GM23338 (cell line): ENCODE measurements at regions not wholly inside any gene's neighbourhood (a gene's known extent, or its start where the extent isn't known, plus 50 kb on each side); places are given as distances from the start of the nearest gene placed in this dataset.

Source experiments
- ATAC-seq: fragments of 200-7000 bp; cut with Tn5 transposase; 3 replicates; pipeline ENCODE4 v1.9.1; 2020
- DNase-seq: peaks from one replicate; pipeline ENCODE4 v3.0.0-alpha.2; 2015; ENCODE audit warnings: low spot score
- H2AFZ ChIP-seq: fragments of 200-600 bp; sonication (generic); 2 replicates; pipeline ENCODE4 v1.8.0; 2016; ENCODE audit warnings: antibody characterized with exemption, mild to moderate bottlenecking, moderate library complexity
- H3F3A ChIP-seq: fragments of 200-600 bp; sonication (generic); replicated peaks from 2 replicates; pipeline ENCODE4 v1.8.0; 2017; ENCODE audit warnings: antibody characterized with exemption, mixed run types, low read depth
- H3K27ac ChIP-seq: fragments of 200-600 bp; sonication (generic); 2 replicates; pipeline ENCODE4 v1.6.1; 2016; ENCODE audit warnings: low read depth
- H3K27me3 ChIP-seq: fragments of 200-600 bp; sonication (generic); 2 replicates; pipeline ENCODE4 v1.8.0; 2016; ENCODE audit warnings: mild to moderate bottlenecking, mixed run types, moderate library complexity; ENCODE audit not compliant: insufficient read depth
- H3K36me3 ChIP-seq: fragments of 200-600 bp; sonication (generic); 2 replicates; pipeline ENCODE4 v1.8.0; 2016; ENCODE audit warnings: mild to moderate bottlenecking; ENCODE audit not compliant: insufficient read depth
- H3K4me1 ChIP-seq: fragments of 200-600 bp; sonication (generic); 2 replicates; pipeline ENCODE4 v1.8.0; 2016; ENCODE audit warnings: mild to moderate bottlenecking, moderate library complexity; ENCODE audit not compliant: insufficient read depth
- H3K4me2 ChIP-seq: fragments of 200-600 bp; sonication (generic); 2 replicates; pipeline ENCODE4 v1.7.1; 2017; ENCODE audit warnings: mixed run types
- H3K4me3 ChIP-seq: fragments of 200-600 bp; sonication (generic); 2 replicates; pipeline ENCODE4 v1.6.1; 2016; ENCODE audit warnings: mixed run types
- H3K79me2 ChIP-seq: fragments of 200-600 bp; sonication (generic); replicated peaks from 2 replicates; pipeline ENCODE4 v1.8.0; 2017; ENCODE audit warnings: mild to moderate bottlenecking; ENCODE audit not compliant: insufficient read depth
- H3K9me2 ChIP-seq: fragments of 200-600 bp; sonication (generic); 2 replicates; pipeline ENCODE4 v1.8.0; 2017; ENCODE audit not compliant: insufficient read depth
- H4K20me1 ChIP-seq: fragments of 200-600 bp; sonication (generic); replicated peaks from 2 replicates; pipeline ENCODE4 v1.8.0; 2017; ENCODE audit warnings: mild to moderate bottlenecking; ENCODE audit not compliant: insufficient read depth
- H3K27ac Mint-ChIP-seq: 2 replicates; pipeline ENCODE4 v1.8.0; 2020; ENCODE audit warnings: inconsistent platforms, mild to moderate bottlenecking, moderate library complexity, mixed read lengths
- H3K27me3 Mint-ChIP-seq: 3 replicates; pipeline ENCODE4 v1.8.0; 2022; ENCODE audit warnings: low read depth, mild to moderate bottlenecking, moderate library complexity, mixed read lengths, inconsistent platforms; ENCODE audit not compliant: insufficient read depth, poor library complexity
- H3K36me3 Mint-ChIP-seq: 3 replicates; pipeline ENCODE4 v1.8.0; 2021; ENCODE audit warnings: low read depth, mild to moderate bottlenecking, inconsistent platforms, moderate library complexity, mixed read lengths
- H3K4me1 Mint-ChIP-seq: 3 replicates; pipeline ENCODE4 v1.8.0; 2020; ENCODE audit warnings: mild to moderate bottlenecking, inconsistent platforms, mixed read lengths
- H3K4me3 Mint-ChIP-seq: 3 replicates; pipeline ENCODE4 v1.8.0; 2021; ENCODE audit warnings: moderate library complexity, mild to moderate bottlenecking, inconsistent platforms, mixed read lengths
- H3K9me3 Mint-ChIP-seq: 3 replicates; pipeline ENCODE4 v1.8.0; 2020; ENCODE audit warnings: moderate library complexity, mild to moderate bottlenecking, inconsistent platforms, mixed read lengths
- CREB1 ChIP-seq: fragments of 250-450 bp; sonication (Bioruptor Pico); IDR thresholded peaks from 2 replicates; pipeline ENCODE4 v1.5.0; 2020; ENCODE audit warnings: low read depth, mild to moderate bottlenecking, moderate library complexity
- ETS1 ChIP-seq: IDR thresholded peaks from 2 replicates; pipeline ENCODE4 v1.6.1; 2016; ENCODE audit warnings: antibody characterized with exemption
- EZH2 ChIP-seq: fragments of 200-600 bp; sonication (generic); IDR thresholded peaks from one replicate; pipeline ENCODE4 v1.8.0; 2017; ENCODE audit warnings: antibody characterized with exemption, mild to moderate bottlenecking, low read depth; ENCODE audit not compliant: unreplicated experiment
- EZH2phosphoT487 ChIP-seq: fragments of 200-600 bp; sonication (generic); IDR thresholded peaks from one replicate; pipeline ENCODE4 v1.8.1; 2018; ENCODE audit warnings: antibody characterized with exemption; ENCODE audit not compliant: unreplicated experiment
- JUNB ChIP-seq: IDR thresholded peaks from one replicate; pipeline ENCODE4 v1.6.1; 2016; ENCODE audit warnings: antibody characterized with exemption; ENCODE audit not compliant: unreplicated experiment
- NANOG ChIP-seq: IDR thresholded peaks from 2 replicates; pipeline ENCODE4 v1.6.1; 2016; ENCODE audit warnings: antibody characterized with exemption, borderline replicate concordance
- POLR2AphosphoS5 ChIP-seq: IDR thresholded peaks from 2 replicates; pipeline ENCODE4 v1.6.1; 2016; ENCODE audit warnings: antibody characterized with exemption, low read depth
- STAT1 ChIP-seq: IDR thresholded peaks from one replicate; pipeline ENCODE4 v1.6.1; 2016; ENCODE audit warnings: antibody characterized with exemption; ENCODE audit not compliant: unreplicated experiment
- ZNF114 ChIP-seq: fragments of 250-450 bp; sonication (Bioruptor Pico); IDR thresholded peaks from 2 replicates; pipeline ENCODE4 v1.5.0; 2020; ENCODE audit warnings: mild to moderate bottlenecking, moderate library complexity
- ZNF331 ChIP-seq: fragments of 250-450 bp; sonication (Bioruptor Pico); IDR thresholded peaks from 2 replicates; pipeline ENCODE4 v1.5.0; 2020; ENCODE audit warnings: low read depth, mild to moderate bottlenecking, moderate library complexity
- ZNF462 ChIP-seq: fragments of 250-450 bp; sonication (Bioruptor Pico); IDR thresholded peaks from 2 replicates; pipeline ENCODE4 v1.5.0; 2020; ENCODE audit warnings: mild to moderate bottlenecking, moderate library complexity
- TF ChIP-seq, protein P1 (sequence below): IDR thresholded peaks from one replicate; pipeline ENCODE4 v1.6.1; 2018; ENCODE audit warnings: antibody characterized with exemption; ENCODE audit not compliant: unreplicated experiment
- TF ChIP-seq, protein P2 (sequence below), 2 experiments: fragments of 200-600 bp in 1 of 2; sonication (generic) in 1 of 2; conservative IDR thresholded peaks; 2 replicates each; pipeline versions ENCODE4 v1.5.1 to v1.6.1; 2016 to 2017; ENCODE audit warnings: antibody characterized with exemption in 2 of 2, low read depth in 2 of 2, mild to moderate bottlenecking in 2 of 2, moderate library complexity in 1 of 2

GRCh38 chr4:148530114-148530513 lies 87.9 kb upstream of the NR3C2 start:
- Histone ChIP-seq H3K27me3 (no peaks in the 10 kb centered on the region), H3K36me3 (peaks cover 7% of the 10 kb centered on the region; the same call in 1 of the 2 replicates), H4K20me1 (no peaks in the 10 kb centered on the region), H3K27ac (no peak overlapping the region), H3K9me2 (peaks cover 2% of the 10 kb centered on the region; the same call in 1 of the 2 replicates), H3K4me3 (no peak overlapping the region), H2AFZ (no peak overlapping the region), H3K4me2 (no peak overlapping the region), H3F3A (no peaks in the 10 kb centered on the region), H3K4me1 (no peaks in the 10 kb centered on the region), H3K79me2 (no peaks in the 10 kb centered on the region)
- peaks cover 17% of the 10 kb centered on the region; the same call in 2 of the 3 replicates for H3K36me3 Mint-ChIP-seq
- ATAC-seq (no peak), DNase-seq (no peak)
- no peaks in the 10 kb centered on the region for H3K4me1 Mint-ChIP-seq
- TF ChIP-seq, protein P1, sequence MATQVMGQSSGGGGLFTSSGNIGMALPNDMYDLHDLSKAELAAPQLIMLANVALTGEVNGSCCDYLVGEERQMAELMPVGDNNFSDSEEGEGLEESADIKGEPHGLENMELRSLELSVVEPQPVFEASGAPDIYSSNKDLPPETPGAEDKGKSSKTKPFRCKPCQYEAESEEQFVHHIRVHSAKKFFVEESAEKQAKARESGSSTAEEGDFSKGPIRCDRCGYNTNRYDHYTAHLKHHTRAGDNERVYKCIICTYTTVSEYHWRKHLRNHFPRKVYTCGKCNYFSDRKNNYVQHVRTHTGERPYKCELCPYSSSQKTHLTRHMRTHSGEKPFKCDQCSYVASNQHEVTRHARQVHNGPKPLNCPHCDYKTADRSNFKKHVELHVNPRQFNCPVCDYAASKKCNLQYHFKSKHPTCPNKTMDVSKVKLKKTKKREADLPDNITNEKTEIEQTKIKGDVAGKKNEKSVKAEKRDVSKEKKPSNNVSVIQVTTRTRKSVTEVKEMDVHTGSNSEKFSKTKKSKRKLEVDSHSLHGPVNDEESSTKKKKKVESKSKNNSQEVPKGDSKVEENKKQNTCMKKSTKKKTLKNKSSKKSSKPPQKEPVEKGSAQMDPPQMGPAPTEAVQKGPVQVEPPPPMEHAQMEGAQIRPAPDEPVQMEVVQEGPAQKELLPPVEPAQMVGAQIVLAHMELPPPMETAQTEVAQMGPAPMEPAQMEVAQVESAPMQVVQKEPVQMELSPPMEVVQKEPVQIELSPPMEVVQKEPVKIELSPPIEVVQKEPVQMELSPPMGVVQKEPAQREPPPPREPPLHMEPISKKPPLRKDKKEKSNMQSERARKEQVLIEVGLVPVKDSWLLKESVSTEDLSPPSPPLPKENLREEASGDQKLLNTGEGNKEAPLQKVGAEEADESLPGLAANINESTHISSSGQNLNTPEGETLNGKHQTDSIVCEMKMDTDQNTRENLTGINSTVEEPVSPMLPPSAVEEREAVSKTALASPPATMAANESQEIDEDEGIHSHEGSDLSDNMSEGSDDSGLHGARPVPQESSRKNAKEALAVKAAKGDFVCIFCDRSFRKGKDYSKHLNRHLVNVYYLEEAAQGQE: no peak
- TF ChIP-seq JUNB (no peak), ZNF114 (CRISPR knock-in tag) (no peak), ETS1 (no peak), CREB1 (no peak), ZNF462 (CRISPR knock-in tag) (no peak), EZH2 (no peak), NANOG (no peak), STAT1 (no peak), ZNF331 (CRISPR knock-in tag) (no peak), POLR2AphosphoS5 (no peak), EZH2phosphoT487 (no peak)
- TF ChIP-seq, protein P2, sequence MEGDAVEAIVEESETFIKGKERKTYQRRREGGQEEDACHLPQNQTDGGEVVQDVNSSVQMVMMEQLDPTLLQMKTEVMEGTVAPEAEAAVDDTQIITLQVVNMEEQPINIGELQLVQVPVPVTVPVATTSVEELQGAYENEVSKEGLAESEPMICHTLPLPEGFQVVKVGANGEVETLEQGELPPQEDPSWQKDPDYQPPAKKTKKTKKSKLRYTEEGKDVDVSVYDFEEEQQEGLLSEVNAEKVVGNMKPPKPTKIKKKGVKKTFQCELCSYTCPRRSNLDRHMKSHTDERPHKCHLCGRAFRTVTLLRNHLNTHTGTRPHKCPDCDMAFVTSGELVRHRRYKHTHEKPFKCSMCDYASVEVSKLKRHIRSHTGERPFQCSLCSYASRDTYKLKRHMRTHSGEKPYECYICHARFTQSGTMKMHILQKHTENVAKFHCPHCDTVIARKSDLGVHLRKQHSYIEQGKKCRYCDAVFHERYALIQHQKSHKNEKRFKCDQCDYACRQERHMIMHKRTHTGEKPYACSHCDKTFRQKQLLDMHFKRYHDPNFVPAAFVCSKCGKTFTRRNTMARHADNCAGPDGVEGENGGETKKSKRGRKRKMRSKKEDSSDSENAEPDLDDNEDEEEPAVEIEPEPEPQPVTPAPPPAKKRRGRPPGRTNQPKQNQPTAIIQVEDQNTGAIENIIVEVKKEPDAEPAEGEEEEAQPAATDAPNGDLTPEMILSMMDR (conservative IDR thresholded peaks at IDR 0.05; ENCODE audit: low read depth in 2 of 2): no peak
- peaks cover 2% of the 10 kb centered on the region for H3K27me3 Mint-ChIP-seq
- H3K9me3 Mint-ChIP-seq: peaks cover 45% of the 10 kb centered on the region
- no peak overlapping the region for H3K27ac Mint-ChIP-seq
- H3K4me3 Mint-ChIP-seq: no peak overlapping the region
